Mesothelial cell of epicardium (in vitro differentiated cells): ENCODE measurements at regions not wholly inside any gene's neighbourhood (a gene's known extent, or its start where the extent isn't known, plus 50 kb on each side); places are given as distances from the start of the nearest gene placed in this dataset.

Experiments used
- DNase-seq, 2 experiments: peaks; one replicate each; pipeline ENCODE4 v3.0.0; 2021; ENCODE audit warnings: low spot score in 2 of 2; ENCODE audit not compliant: unreplicated experiment in 2 of 2
- H3K27ac Mint-ChIP-seq: 2 replicates; pipeline ENCODE4 v1.8.0; 2021; ENCODE audit warnings: mixed read lengths
- H3K27me3 Mint-ChIP-seq: 2 replicates; pipeline ENCODE4 v1.8.0; 2021; ENCODE audit warnings: low read depth, mixed read lengths
- H3K36me3 Mint-ChIP-seq: 2 replicates; pipeline ENCODE4 v1.8.0; 2021; ENCODE audit warnings: mixed read lengths
- H3K4me1 Mint-ChIP-seq: 2 replicates; pipeline ENCODE4 v1.8.0; 2021; ENCODE audit warnings: mixed read lengths
- H3K4me3 Mint-ChIP-seq: 2 replicates; pipeline ENCODE4 v1.8.0; 2021; ENCODE audit warnings: mild to moderate bottlenecking, moderate library complexity, mixed read lengths
- H3K9me3 Mint-ChIP-seq: 2 replicates; pipeline ENCODE4 v1.8.0; 2021; ENCODE audit warnings: mixed read lengths
- TF ChIP-seq, protein P1 (sequence below): fragments of 200-600 bp; sonication (generic); IDR thresholded peaks from one replicate; pipeline ENCODE4 v1.5.0; 2021; ENCODE audit warnings: antibody characterized with exemption; ENCODE audit not compliant: unreplicated experiment

DNA sequence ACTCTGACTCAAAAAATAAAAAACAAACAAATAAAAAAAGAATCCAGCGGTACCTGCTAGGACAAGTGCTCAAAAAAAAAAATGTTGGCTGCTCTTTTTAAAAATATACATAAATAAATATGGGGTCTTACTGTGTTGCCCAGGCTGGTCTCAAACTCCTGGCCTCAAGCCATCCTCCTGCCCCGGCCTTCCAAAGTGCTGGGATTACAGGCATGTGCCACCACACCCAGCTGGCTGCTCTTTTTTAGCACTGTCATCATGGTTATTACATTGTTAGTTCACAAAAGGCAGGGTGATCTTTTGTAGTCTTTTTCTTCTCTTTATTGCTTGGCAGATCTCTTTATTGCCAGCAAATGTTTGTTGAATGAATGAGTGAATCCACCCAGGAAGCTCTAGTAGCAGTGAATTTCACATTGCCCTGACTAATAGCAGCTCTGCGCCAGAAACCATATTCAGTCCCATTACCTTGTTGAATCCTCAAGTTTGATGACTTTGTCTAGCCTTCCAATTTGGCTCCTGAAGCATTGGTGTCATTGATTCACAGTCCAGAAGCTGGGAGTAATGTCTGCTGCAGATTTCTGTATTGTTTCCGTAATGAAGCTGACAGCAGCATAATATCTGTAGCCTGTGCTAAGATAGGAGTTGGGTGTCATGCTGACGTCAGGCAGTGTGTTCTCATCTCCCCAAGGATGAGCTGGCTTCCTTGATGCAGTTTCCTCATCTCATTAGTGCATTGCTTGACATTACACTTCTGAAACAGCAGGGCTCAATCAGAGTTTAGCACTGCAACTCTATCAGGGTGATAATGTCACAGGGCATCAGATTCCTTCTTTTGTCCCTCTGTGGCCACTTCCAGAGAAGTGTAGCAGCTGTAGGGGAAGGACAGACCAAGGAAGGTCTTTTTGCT, 84.9 kb upstream of the TGM3 start:
- no peaks in the 10 kb centered on the region for H3K4me1 Mint-ChIP-seq
- H3K4me3 Mint-ChIP-seq, result no peak overlapping the region
- H3K27ac Mint-ChIP-seq, result no peak overlapping the region
- no peaks in the 10 kb centered on the region for H3K9me3 Mint-ChIP-seq
- peaks cover 4% of the 10 kb centered on the region for H3K27me3 Mint-ChIP-seq
- DNase-seq, result no peak
- TF ChIP-seq, protein P1, sequence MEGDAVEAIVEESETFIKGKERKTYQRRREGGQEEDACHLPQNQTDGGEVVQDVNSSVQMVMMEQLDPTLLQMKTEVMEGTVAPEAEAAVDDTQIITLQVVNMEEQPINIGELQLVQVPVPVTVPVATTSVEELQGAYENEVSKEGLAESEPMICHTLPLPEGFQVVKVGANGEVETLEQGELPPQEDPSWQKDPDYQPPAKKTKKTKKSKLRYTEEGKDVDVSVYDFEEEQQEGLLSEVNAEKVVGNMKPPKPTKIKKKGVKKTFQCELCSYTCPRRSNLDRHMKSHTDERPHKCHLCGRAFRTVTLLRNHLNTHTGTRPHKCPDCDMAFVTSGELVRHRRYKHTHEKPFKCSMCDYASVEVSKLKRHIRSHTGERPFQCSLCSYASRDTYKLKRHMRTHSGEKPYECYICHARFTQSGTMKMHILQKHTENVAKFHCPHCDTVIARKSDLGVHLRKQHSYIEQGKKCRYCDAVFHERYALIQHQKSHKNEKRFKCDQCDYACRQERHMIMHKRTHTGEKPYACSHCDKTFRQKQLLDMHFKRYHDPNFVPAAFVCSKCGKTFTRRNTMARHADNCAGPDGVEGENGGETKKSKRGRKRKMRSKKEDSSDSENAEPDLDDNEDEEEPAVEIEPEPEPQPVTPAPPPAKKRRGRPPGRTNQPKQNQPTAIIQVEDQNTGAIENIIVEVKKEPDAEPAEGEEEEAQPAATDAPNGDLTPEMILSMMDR, result no peak
- no peaks in the 10 kb centered on the region for H3K36me3 Mint-ChIP-seq

DNA sequence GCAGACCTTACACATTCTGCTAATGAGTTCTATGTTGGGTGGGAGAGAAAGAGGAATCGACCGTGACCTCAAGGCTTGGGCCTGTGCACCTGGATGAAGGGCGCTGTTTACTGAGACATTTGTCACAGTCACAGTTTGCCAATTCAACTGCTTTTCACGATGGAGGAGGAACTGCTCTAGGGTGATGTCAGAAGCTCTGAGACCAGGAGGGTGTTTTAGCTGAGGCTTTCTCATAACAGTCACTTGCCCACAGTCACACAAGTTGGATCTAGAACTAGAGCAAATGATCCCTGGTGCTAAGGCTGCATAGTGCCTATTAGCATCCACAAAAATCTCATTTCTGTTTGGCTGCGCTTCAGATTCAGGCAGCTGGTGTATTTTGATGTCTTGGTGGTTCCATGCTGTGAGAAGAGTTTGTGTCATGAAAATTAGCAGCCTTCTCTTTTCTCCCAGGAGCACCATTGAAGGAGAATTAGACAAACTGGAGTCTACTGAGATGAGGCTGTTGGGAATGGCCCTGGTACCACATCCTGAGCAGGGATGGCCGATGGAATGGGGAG, 83.3 kb upstream of the TGM3 start:
- Mint-ChIP-seq H3K9me3 (no peaks in the 10 kb centered on the region), H3K27me3 (no peaks in the 10 kb centered on the region), H3K36me3 (no peaks in the 10 kb centered on the region), H3K4me3 (no peak overlapping the region), H3K4me1 (no peaks in the 10 kb centered on the region), H3K27ac (no peak overlapping the region)
- no peak for DNase-seq
- TF ChIP-seq, protein P1, result no peak

DNA sequence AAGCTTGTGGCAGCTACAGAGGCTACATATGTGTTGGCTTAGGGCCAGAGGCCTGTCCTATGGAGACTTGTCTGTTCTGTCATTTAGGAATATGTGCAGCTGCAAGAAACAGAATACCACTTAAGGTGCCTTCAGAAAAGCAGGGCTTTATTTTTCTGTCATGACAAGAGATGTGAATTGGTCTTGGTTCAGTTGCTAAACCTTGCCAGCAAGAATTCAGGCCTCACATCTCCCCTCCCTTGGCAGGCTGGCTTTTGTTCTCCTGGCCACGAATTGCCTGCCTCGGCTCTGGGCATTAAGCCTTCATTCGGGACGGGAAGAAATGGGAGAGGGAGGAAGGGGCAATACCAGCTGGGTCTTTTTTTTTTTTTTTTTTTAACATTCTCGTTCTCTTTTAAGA, 82.4 kb upstream of the TGM3 start:
- DNase-seq, result no peak
- Mint-ChIP-seq H3K9me3 (no peaks in the 10 kb centered on the region), H3K36me3 (no peaks in the 10 kb centered on the region), H3K27me3 (no peaks in the 10 kb centered on the region), H3K4me3 (no peak overlapping the region), H3K4me1 (no peaks in the 10 kb centered on the region), H3K27ac (no peak overlapping the region)
- TF ChIP-seq, protein P1, result no peak

DNA sequence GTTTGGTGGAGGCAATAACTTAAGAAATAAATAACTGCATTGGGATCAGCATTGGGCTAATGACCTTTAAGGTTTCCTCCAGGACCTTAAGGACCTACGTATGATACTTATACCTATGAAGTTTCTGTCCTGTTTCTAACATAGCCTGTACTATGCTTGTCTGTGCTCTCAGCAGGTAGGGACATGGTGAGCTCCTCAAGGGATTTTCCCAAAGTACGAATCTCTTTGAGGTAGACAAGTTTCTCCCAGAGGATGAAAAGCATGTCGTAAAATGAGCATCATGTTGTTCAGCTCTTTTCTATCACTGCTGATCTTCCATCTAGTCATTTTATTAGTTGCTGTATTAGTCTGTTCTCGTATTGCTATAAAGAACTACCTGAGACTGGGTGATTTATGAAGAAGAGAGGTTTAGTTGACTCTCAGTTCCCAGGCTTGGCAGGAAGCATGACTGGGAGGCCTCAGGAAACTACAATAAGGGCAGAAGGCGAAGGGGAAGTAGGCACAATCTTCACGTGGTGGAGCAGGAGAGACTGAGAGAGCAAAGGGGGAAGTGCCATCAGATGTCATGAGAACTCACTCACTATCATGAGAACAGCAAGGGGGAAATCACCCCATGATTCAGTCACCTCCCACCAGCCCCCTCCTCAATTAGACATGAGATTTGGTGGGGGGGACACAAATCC, 77.8 kb upstream of the TGM3 start:
- no peak overlapping the region for H3K27ac Mint-ChIP-seq

DNA sequence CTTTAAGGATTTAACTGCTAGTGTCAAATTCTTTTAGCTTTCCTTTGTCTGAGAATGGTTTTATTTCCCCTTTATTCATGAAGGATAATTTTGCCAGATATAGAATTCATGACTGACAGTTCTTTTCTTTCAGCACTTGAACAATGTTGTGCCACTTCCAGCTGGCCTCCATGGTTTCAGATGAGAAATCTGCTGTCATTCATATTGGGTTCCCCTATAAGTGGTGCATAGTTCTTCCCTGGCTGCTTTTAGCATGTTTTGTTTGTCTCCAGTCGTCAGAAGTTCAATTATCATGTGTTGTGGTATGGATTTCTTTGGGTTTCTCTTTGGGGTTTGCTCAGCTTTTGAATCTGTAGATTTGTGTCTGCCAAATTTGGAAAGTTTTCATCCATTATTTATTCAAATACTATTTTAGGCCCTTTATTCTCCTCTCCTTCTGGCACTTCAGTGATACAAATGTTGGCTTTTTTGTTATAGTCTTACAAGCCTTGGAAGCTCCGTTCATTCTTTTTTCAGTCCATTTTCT, 76.3 kb upstream of the TGM3 start:
- H3K4me3 Mint-ChIP-seq, result no peak overlapping the region
- no peaks in the 10 kb centered on the region for H3K4me1 Mint-ChIP-seq
- TF ChIP-seq, protein P1, result no peak
- peaks cover 15% of the 10 kb centered on the region for H3K9me3 Mint-ChIP-seq
- H3K36me3 Mint-ChIP-seq, result no peaks in the 10 kb centered on the region
- H3K27ac Mint-ChIP-seq, result no peak overlapping the region
- DNase-seq, result no peak
- H3K27me3 Mint-ChIP-seq, result no peaks in the 10 kb centered on the region

More for the DNA sequence above, 77.8 kb upstream of the TGM3 start:
- TF ChIP-seq, protein P1, result no peak
- no peaks in the 10 kb centered on the region for H3K36me3 Mint-ChIP-seq
- H3K27me3 Mint-ChIP-seq, result no peaks in the 10 kb centered on the region
- H3K4me1 Mint-ChIP-seq, result no peaks in the 10 kb centered on the region
- no peak for DNase-seq
- H3K4me3 Mint-ChIP-seq, result no peak overlapping the region
- H3K9me3 Mint-ChIP-seq, result peaks cover 15% of the 10 kb centered on the region
